ENCODE measurements at regions not wholly inside any gene's neighbourhood (a gene's known extent, or its start where the extent isn't known, plus 50 kb on each side); places are given as distances from the start of the nearest gene placed in this dataset.

DNA sequence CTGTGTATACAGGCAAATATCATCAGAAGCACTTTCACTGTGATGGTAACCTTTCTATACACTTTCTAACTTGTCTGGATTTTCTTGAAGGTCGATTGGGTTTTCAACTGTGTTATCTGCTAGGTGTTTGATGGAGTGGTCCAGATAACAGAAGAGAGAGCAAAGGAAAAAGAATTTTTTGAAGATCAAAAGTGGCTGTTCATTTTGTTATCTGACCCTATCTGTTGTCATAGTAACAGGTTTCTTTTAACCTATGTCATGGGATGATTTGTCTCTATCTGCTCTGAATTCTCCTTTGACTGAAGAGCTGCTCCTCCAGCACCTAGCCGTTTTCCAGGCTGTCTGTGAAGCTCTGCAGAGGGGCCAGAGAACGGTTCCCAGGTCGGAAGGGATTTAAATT is 77.8 kb upstream of the IRX2 start:
- no peak overlapping the region for H2AFZ ChIP-seq
- no peaks in the 10 kb centered on the region for H3K36me3 ChIP-seq (ENCODE audit: low read depth)
- no peaks in the 10 kb centered on the region for H3K9me2 ChIP-seq (ENCODE audit: insufficient read depth)
- intact Hi-C loops (cut with micrococcal nuclease; ENCODE audit: unreplicated experiment): no loop called here
- peaks cover 100% of the 10 kb centered on the region for H3K27me3 ChIP-seq (ENCODE audit: insufficient read depth, low read depth)
- TF ChIP-seq, protein P1, sequence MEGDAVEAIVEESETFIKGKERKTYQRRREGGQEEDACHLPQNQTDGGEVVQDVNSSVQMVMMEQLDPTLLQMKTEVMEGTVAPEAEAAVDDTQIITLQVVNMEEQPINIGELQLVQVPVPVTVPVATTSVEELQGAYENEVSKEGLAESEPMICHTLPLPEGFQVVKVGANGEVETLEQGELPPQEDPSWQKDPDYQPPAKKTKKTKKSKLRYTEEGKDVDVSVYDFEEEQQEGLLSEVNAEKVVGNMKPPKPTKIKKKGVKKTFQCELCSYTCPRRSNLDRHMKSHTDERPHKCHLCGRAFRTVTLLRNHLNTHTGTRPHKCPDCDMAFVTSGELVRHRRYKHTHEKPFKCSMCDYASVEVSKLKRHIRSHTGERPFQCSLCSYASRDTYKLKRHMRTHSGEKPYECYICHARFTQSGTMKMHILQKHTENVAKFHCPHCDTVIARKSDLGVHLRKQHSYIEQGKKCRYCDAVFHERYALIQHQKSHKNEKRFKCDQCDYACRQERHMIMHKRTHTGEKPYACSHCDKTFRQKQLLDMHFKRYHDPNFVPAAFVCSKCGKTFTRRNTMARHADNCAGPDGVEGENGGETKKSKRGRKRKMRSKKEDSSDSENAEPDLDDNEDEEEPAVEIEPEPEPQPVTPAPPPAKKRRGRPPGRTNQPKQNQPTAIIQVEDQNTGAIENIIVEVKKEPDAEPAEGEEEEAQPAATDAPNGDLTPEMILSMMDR (conservative IDR thresholded peaks at IDR 0.05): no peak
- no peak for TF ChIP-seq EZH2 (IDR thresholded peaks at IDR 0.05; ENCODE audit: low read depth)
- ChIA-PET POLR2A (ENCODE audit: unreplicated experiment) (no interaction called here), CTCF (no interaction called here)
- H3K9me3 ChIP-seq (ENCODE audit: insufficient read depth, low read depth): no peaks in the 10 kb centered on the region; the same call in 1 of the 2 replicates
- no peaks in the 10 kb centered on the region for H3K79me2 ChIP-seq (ENCODE audit: low read depth)
- BruUV-seq (replicated peaks): no TSS peak
- no peaks in the 10 kb centered on the region for H3F3A ChIP-seq (ENCODE audit: insufficient read depth, low read depth)
- DNase-seq: no peak
- H3K4me3 ChIP-seq: no peak overlapping the region
- H3K4me1 ChIP-seq (replicated peaks; ENCODE audit: insufficient read depth): no peaks in the 10 kb centered on the region
- no peak overlapping the region for H3K4me2 ChIP-seq
- no peak overlapping the region for H3K27ac ChIP-seq
- 0 out of 2 replicates have a peak, but pooled peaks cover 7% of the 10 kb centered on the region for H4K20me1 ChIP-seq (ENCODE audit: insufficient read depth)

GRCh38 chr5:2818936-2819335 is 67.5 kb upstream of the IRX2 start:
- no TSS peak for BruUV-seq (replicated peaks)
- Histone ChIP-seq H3K9me3 (ENCODE audit: insufficient read depth, low read depth) (no peaks in the 10 kb centered on the region), H3K36me3 (ENCODE audit: low read depth) (no peaks in the 10 kb centered on the region), H3K27me3 (ENCODE audit: insufficient read depth, low read depth) (peaks cover 98% of the 10 kb centered on the region), H3K9me2 (ENCODE audit: insufficient read depth) (no peaks in the 10 kb centered on the region), H3K4me3 (no peak overlapping the region), H3K79me2 (ENCODE audit: low read depth) (no peaks in the 10 kb centered on the region), H3K27ac (no peak overlapping the region), H3K4me1 (replicated peaks; ENCODE audit: insufficient read depth) (no peaks in the 10 kb centered on the region), H3F3A (ENCODE audit: insufficient read depth, low read depth) (no peaks in the 10 kb centered on the region), H4K20me1 (ENCODE audit: insufficient read depth) (no peaks in the 10 kb centered on the region), H2AFZ (no peak overlapping the region), H3K4me2 (no peak overlapping the region)
- TF ChIP-seq, protein P1 (conservative IDR thresholded peaks at IDR 0.05): no peak
- TF ChIP-seq EZH2 (IDR thresholded peaks at IDR 0.05; ENCODE audit: low read depth): no peak
- intact Hi-C loops (cut with micrococcal nuclease; ENCODE audit: unreplicated experiment): no loop called here
- POLR2A ChIA-PET (ENCODE audit: unreplicated experiment): no interaction called here
- DNase-seq: no peak
- CTCF ChIA-PET: interaction anchor here (0.6 kb wide), 1 partner anchor 84 kb away, joined by 3 read pairs; no protein-coding TSS in a partner anchor

- Histone ChIP-seq H3K4me2 (no peak overlapping the region), H3K27me3 (ENCODE audit: insufficient read depth, low read depth) (peaks cover 98% of the 10 kb centered on the region), H3K79me2 (ENCODE audit: low read depth) (no peaks in the 10 kb centered on the region), H3K9me3 (ENCODE audit: insufficient read depth, low read depth) (no peaks in the 10 kb centered on the region), H4K20me1 (ENCODE audit: insufficient read depth) (no peaks in the 10 kb centered on the region), H3K36me3 (ENCODE audit: low read depth) (no peaks in the 10 kb centered on the region), H2AFZ (no peak overlapping the region), H3K27ac (no peak overlapping the region), H3K4me1 (replicated peaks; ENCODE audit: insufficient read depth) (no peaks in the 10 kb centered on the region), H3K9me2 (ENCODE audit: insufficient read depth) (no peaks in the 10 kb centered on the region), H3F3A (ENCODE audit: insufficient read depth, low read depth) (no peaks in the 10 kb centered on the region), H3K4me3 (no peak overlapping the region)
- DNase-seq: no peak
- TF ChIP-seq, protein P1 (conservative IDR thresholded peaks at IDR 0.05): no peak
- TF ChIP-seq EZH2 (IDR thresholded peaks at IDR 0.05; ENCODE audit: low read depth): no peak
- intact Hi-C loops (cut with micrococcal nuclease; ENCODE audit: unreplicated experiment): no loop called here
- ChIA-PET CTCF (no interaction called here), POLR2A (ENCODE audit: unreplicated experiment) (no interaction called here)
- no TSS peak for BruUV-seq (replicated peaks)
Observed at GRCh38 chr5:2817031-2817603, 65.6 kb upstream of the IRX2 start.
